Nucleus accumbens (tissue), 56 donors: ENCODE measurements at regions not wholly inside any gene's neighbourhood (a gene's known extent, or its start where the extent isn't known, plus 50 kb on each side); places are given as distances from the start of the nearest gene placed in this dataset.
A peak's percentile ranks its signal among the peaks of the same experiment; 100 is the strongest.

Experiments used
- DNase-seq, 56 donors: peaks; one replicate each; lab custom pipeline; 2025; lab: John Stamatoyannopoulos, UW

DNA sequence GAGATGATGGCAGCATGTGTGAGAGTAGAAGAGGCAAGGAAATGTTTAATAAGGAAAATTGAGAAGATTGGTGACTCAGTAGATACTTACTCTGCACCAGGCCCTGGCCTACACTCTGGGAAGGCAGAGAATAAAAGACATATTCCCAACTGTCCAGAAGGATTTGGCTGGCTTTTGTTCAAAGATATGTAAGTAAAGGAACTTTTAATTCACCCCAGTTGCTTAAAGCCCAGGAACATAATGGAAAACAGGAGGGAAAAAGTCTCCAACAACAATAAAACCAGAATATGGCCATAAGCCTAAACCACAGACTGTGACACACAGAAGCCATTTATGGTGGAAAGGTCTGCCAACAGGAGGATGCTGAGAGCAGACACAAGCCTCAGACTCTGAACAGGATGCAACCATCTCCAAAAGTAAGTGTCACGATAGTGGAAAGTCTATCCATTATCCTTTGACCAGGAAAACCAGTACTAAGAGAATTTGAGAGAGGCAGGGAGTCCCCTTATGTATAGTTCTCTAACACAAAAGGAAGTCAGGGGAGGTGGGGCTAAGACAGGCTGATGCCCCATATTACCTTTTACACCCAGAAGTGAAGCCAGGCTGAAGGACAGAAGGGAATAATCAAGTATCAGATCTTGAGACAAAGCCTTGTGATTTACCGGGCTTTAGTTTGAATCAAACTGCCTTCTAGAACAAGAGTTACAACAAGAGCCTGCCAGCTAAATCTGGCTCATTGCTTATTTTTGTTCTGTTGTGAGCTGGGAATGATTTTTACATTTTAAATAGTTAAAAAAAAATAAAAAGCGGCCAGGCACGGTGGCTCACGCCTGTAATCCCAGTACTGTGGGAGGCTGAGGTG, 169.5 kb upstream of the STARD13 start:
- no peak for DNase-seq

DNA sequence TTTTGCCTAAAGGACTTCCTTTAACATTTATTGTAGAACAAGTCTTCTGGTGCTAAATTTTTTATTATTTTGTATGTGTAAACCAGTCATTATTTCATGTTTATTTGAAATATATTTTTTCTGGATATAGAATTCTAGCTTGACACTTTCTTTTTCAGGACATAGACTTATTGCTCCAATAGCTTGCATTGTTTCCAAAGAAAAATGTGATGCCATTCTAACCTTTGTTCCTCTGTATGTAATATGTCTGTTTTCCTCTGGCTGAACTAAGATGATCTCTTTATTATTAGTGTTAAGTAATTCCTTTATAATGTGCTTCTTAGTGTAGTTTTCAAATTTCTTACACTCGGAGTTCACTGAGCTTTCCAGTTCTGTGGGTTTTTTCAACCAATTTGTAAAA, 174.1 kb upstream of the STARD13 start:
- no peak for DNase-seq

DNA sequence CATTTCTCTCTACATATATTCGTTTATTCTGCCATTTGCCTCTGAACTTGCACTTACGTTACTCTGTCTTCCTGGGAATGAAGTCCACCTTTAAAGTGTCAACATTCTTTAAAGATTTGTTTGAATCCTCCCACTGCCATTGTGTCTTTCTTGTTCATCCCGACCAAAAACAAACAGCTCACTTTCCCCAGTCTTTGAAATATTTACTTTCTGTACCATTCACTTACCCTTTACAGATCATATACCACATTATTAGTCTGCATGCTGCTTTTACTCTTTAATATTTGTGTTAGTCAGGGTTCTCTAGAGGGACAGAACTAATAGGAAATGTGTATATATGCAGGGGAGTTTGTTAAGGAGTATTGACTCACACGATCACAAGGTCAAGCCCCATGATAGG, 176.6 kb upstream of the STARD13 start:
- no peak for DNase-seq

- DNase-seq, result no peak
These were observed 178.8 kb upstream of the STARD13 start for GRCh38 chr13:33464345-33464744.

GRCh38 chr13:33466262-33466661, 180.7 kb upstream of the STARD13 start:
- DNase-seq, result no peak

- DNase-seq, result no peak
These were observed 182.0 kb upstream of the STARD13 start for GRCh38 chr13:33467556-33467955.

GRCh38 chr13:33471204-33471603, 185.6 kb upstream of the STARD13 start:
- no peak for DNase-seq

DNA sequence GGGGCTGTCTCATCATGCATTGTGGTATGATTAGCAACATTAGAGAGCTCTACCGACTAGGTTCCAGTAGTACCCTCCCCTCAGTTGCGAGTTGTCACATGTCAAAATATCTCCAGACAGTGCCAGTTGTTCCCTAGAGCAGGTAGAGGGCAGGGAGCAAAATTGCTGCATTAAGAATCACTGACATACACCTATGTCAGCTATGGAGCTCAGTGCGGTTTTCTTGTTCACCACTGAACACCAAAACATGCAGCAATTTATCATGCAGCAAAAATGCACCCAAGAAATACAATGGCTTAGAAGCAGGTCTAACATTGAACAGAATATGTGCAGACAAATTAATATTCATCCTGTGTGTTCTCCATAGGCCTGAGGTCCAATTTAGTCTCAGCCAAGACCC, 186.9 kb upstream of the STARD13 start:
- DNase-seq, result no peak

GRCh38 chr13:33479105-33479504, 193.6 kb upstream of the STARD13 start:
- DNase-seq, result no peak

DNA sequence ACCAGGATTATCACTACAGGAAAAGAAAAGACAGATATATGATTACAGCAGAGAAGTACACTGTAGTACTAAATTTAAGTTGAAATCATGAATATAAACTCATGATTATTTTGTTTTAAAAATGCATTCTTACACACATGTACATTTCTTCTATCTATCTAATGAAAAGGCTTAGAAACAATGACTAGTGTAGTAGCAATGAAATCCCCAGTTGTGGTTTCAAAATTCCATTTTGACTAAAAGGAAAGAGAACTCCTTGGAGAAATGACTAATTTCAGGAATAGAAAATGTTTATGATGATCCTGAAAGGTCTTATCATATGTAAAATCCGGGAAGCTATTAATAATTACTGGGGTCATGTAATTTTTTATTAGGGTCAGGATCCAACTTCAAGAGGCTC, 195.0 kb upstream of the STARD13 start:
- DNase-seq, result no peak

DNA sequence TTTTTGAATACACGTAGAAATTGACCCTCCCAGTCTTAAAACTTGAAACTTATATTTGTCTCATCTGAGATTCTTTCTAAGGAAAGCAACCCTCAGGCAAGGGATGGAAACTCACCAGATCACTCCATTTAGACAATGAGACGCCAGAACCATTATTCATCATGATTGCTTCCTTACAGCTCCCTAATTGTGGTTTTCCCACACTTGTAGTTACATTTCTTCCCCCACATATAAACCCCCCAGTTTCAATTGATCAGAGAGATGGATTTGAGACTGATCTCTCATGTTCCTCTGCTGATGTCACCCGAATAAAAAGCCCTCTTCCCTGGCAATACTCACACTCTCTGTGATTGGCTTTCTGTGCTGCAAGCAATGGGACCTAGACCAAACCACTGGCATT, 197.9 kb upstream of the STARD13 start:
- DNase-seq, result no peak

DNA sequence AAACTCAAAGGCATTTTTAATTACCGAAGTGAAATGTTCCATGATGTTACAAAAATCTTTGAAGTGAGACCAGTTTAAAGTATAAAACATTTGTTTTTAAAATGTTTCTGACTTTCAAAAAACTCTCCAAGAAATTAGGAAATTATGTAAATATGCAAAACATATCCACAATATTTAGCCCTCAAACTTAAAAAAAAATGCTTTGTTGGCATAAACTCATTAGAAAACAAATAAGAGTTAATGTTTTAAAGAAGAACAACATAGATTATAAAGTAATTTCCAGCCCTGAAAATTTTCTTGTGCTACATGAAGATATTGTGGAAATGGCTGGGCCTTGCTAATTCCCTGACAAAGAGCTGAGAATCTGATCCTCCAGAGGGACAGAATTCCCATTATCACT, 199.7 kb upstream of the STARD13 start:
- DNase-seq, result no peak

DNA sequence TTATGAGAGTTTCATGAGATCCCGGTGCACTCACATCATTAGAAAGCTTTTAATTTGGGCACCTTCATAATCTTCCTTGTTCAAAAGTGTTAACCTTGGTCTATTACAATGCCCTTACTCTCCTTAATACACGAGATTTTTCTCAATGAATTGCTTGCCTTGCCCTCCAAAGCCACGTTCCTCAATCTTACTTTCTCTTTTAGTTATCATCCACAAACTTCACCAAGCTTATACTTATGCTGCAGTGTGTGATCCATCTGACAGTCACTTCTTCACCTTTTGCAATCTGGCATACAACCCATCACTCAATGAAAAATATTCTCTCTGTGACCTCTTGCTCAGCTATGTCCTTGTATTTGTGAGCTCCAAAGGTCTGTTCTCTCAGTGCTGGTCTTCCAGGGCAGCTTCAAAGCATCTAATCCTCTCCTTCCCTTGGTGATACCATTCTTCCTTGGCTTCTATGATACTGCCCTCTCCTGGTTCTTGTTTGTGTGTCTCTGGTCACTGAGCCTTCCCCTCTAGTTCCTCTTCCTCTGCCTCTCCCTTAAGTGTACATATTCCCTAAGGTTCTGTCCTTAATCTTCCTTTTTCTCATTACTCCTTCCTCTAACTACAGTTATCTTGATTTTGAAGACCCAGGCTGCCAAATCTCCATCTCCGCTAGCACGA, 202.2 kb upstream of the STARD13 start:
- peak in 8 of 56 donors; percentile 1 to 22 (median 6) for DNase-seq

DNA sequence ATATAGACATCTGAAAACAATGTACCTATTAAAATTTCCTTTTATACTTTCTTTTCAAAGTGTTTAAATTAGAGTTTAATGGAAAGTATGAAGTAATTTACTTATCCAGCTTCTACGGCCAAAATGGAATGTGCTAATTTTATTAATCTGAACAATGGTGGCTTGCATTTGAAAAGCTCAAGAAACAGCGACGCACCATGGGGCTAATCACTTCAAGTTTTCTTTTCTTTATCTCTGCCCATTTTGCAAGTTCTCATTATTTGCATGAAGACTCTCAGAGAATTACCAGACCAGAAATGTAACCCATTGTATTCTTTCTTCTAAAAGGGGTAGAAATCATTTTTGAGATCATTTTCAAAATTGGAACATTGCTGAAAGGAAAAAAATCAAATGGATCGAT, 204.0 kb upstream of the STARD13 start:
- no peak for DNase-seq

DNA sequence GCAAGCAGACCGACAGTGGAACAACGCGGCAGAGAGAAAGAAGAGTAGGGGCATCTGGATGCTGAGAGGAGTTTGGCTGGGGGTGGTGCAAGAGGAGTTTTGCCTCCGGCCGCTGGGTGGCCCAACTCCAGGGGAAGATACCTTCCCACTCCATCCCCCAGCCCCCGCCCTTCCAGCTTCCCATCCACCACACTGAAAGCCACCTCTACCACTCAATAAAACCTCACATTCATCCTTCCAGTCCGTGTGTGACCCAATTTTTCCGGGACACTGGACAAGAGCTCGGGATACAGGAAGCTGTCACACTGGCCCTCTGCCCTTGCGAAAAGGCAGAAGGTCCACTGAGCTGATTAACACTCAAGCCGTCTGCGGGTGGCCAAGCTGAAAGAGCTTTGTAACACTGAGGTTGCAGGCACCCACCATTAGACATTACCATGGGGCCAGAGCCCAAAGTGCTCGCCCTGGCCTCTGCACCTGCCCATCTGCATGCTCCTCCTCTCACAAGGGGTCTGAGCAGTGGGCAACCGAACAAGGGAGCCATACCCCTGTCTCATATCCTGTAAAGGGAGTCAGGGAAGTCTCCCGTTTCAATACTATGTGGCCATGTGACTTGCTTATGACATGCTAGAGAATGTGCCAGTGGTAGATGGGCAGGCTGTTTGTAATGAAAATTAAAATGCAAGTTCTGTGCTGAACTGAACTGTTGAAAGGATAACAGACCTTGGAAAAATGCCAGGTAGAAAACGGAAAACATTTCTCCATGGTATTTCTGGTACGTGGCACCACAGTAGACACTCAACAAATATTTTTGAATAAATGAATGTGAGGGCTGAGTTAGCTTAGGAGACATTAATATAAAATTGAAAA, 205.1 kb upstream of the STARD13 start:
- DNase-seq, result peak in 22 of 56 donors; percentile 1 to 49 (median 10)

GRCh38 chr13:33493672-33494365, 208.3 kb upstream of the STARD13 start:
- no peak for DNase-seq

GRCh38 chr13:33494596-33495204, 209.1 kb upstream of the STARD13 start:
- DNase-seq, result no peak

GRCh38 chr13:33496336-33496735, 210.8 kb upstream of the STARD13 start:
- DNase-seq, result no peak

DNA sequence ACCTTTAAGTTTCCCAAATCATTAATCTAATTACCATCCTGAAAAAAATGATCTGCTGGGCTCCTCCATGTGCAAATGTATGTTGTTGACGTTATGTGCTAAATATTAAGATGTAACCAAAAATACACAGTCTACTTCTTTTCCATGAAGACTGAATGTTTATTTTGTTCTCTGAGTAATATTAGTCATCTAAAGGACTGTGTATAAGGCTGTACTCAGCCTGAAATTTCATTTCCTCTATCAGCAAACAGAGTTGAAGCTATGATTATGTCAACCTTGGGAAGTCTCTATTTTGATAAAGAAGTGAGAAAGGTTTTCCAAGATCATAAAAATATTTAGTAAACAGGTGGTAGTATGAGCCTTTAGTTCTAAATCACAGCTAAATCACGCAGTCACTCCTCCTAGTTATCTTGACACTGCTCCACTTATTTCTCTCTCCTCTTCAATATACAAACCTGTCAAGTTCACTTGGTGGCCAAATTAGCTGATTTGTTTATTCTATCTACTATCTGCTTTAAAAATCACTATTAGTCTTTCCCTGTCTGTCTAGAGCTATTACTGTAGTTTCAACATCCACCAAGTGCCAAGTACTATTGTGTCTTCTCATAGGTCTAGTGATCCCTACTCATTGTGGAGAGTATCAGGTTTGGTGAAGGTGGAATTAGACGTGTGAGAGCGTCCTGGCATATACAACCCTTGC, 211.7 kb upstream of the STARD13 start:
- no peak for DNase-seq
